ENCODE measurements at regions not wholly inside any gene's neighbourhood (a gene's known extent, or its start where the extent isn't known, plus 50 kb on each side); places are given as distances from the start of the nearest gene placed in this dataset.

GRCh38 chr1:29581256-29581655 lies 344.9 kb downstream of the PTPRU start:
- H3K9me3 Mint-ChIP-seq, result no peaks in the 10 kb centered on the region
- no peak overlapping the region for H3K27ac Mint-ChIP-seq
- peaks cover 7% of the 10 kb centered on the region for H3K27me3 Mint-ChIP-seq
- no peaks in the 10 kb centered on the region for H3K36me3 Mint-ChIP-seq (ENCODE audit: low read depth)
- H3K4me3 Mint-ChIP-seq, result no peak overlapping the region
- no peaks in the 10 kb centered on the region for H3K4me1 Mint-ChIP-seq (ENCODE audit: low read depth)
- intact Hi-C loops (cut with micrococcal nuclease), result no loop called here

- no peaks in the 10 kb centered on the region for H3K9me3 Mint-ChIP-seq
- H3K27ac Mint-ChIP-seq, result no peak overlapping the region
- no peaks in the 10 kb centered on the region for H3K4me1 Mint-ChIP-seq (ENCODE audit: low read depth)
- H3K4me3 Mint-ChIP-seq, result no peak overlapping the region
- no peaks in the 10 kb centered on the region for H3K36me3 Mint-ChIP-seq (ENCODE audit: low read depth)
- H3K27me3 Mint-ChIP-seq, result peaks cover 7% of the 10 kb centered on the region
- intact Hi-C loops (cut with micrococcal nuclease), result no loop called here
These were observed 343.6 kb downstream of the PTPRU start for GRCh38 chr1:29579821-29580425.

GRCh38 chr1:29577512-29577911 lies 341.2 kb downstream of the PTPRU start:
- no peaks in the 10 kb centered on the region for H3K9me3 Mint-ChIP-seq
- H3K4me3 Mint-ChIP-seq, result no peak overlapping the region
- intact Hi-C loops (cut with micrococcal nuclease), result no loop called here
- no peak overlapping the region for H3K27ac Mint-ChIP-seq
- no peaks in the 10 kb centered on the region for H3K36me3 Mint-ChIP-seq (ENCODE audit: low read depth)
- peaks cover 4% of the 10 kb centered on the region for H3K27me3 Mint-ChIP-seq
- H3K4me1 Mint-ChIP-seq (ENCODE audit: low read depth), result no peaks in the 10 kb centered on the region

GRCh38 chr1:29576510-29576909 lies 340.2 kb downstream of the PTPRU start:
- Mint-ChIP-seq H3K9me3 (no peaks in the 10 kb centered on the region), H3K4me3 (no peak overlapping the region), H3K4me1 (ENCODE audit: low read depth) (no peaks in the 10 kb centered on the region), H3K27ac (no peak overlapping the region), H3K27me3 (peaks cover 4% of the 10 kb centered on the region), H3K36me3 (ENCODE audit: low read depth) (no peaks in the 10 kb centered on the region)
- intact Hi-C loops (cut with micrococcal nuclease), result no loop called here

GRCh38 chr1:29575826-29576225 lies 339.5 kb downstream of the PTPRU start:
- Mint-ChIP-seq H3K4me3 (no peak overlapping the region), H3K4me1 (ENCODE audit: low read depth) (no peaks in the 10 kb centered on the region)
- intact Hi-C loops (cut with micrococcal nuclease), result no loop called here

GRCh38 chr1:29575277-29575676 lies 339.0 kb downstream of the PTPRU start:
- intact Hi-C loops (cut with micrococcal nuclease), result no loop called here

More at GRCh38 chr1:29575826-29576225, 339.5 kb downstream of the PTPRU start:
- peaks cover 4% of the 10 kb centered on the region for H3K27me3 Mint-ChIP-seq
- no peaks in the 10 kb centered on the region for H3K36me3 Mint-ChIP-seq (ENCODE audit: low read depth)
- no peak overlapping the region for H3K27ac Mint-ChIP-seq
- no peaks in the 10 kb centered on the region for H3K9me3 Mint-ChIP-seq

GRCh38 chr1:29574871-29575270 lies 338.5 kb downstream of the PTPRU start:
- Mint-ChIP-seq H3K27ac (no peak overlapping the region), H3K36me3 (ENCODE audit: low read depth) (no peaks in the 10 kb centered on the region), H3K4me3 (no peak overlapping the region), H3K27me3 (peaks cover 1% of the 10 kb centered on the region), H3K9me3 (no peaks in the 10 kb centered on the region), H3K4me1 (ENCODE audit: low read depth) (no peaks in the 10 kb centered on the region)
- intact Hi-C loops (cut with micrococcal nuclease), result no loop called here

More at GRCh38 chr1:29575277-29575676, 339.0 kb downstream of the PTPRU start:
- H3K4me3 Mint-ChIP-seq, result no peak overlapping the region
- H3K4me1 Mint-ChIP-seq (ENCODE audit: low read depth), result no peaks in the 10 kb centered on the region
- no peak overlapping the region for H3K27ac Mint-ChIP-seq
- no peaks in the 10 kb centered on the region for H3K36me3 Mint-ChIP-seq (ENCODE audit: low read depth)
- no peaks in the 10 kb centered on the region for H3K9me3 Mint-ChIP-seq
- H3K27me3 Mint-ChIP-seq, result peaks cover 4% of the 10 kb centered on the region

- no peak overlapping the region for H3K27ac Mint-ChIP-seq
- intact Hi-C loops (cut with micrococcal nuclease), result no loop called here
- H3K4me3 Mint-ChIP-seq, result no peak overlapping the region
- peaks cover 27% of the 10 kb centered on the region for H3K9me3 Mint-ChIP-seq
- no peaks in the 10 kb centered on the region for H3K27me3 Mint-ChIP-seq
- no peaks in the 10 kb centered on the region for H3K4me1 Mint-ChIP-seq (ENCODE audit: low read depth)
- no peaks in the 10 kb centered on the region for H3K36me3 Mint-ChIP-seq (ENCODE audit: low read depth)
These were observed 333.8 kb downstream of the PTPRU start for GRCh38 chr1:29569971-29570634.

GRCh38 chr1:29567257-29567656 lies 330.9 kb downstream of the PTPRU start:
- Mint-ChIP-seq H3K36me3 (ENCODE audit: low read depth) (no peaks in the 10 kb centered on the region), H3K4me1 (ENCODE audit: low read depth) (no peaks in the 10 kb centered on the region), H3K27ac (no peak overlapping the region), H3K9me3 (peaks cover 46% of the 10 kb centered on the region), H3K27me3 (no peaks in the 10 kb centered on the region), H3K4me3 (no peak overlapping the region)
- intact Hi-C loops (cut with micrococcal nuclease), result no loop called here

GRCh38 chr1:29565490-29565889 lies 329.2 kb downstream of the PTPRU start:
- Mint-ChIP-seq H3K4me1 (ENCODE audit: low read depth) (no peaks in the 10 kb centered on the region), H3K9me3 (peaks cover 48% of the 10 kb centered on the region), H3K36me3 (ENCODE audit: low read depth) (no peaks in the 10 kb centered on the region), H3K4me3 (no peak overlapping the region), H3K27ac (no peak overlapping the region), H3K27me3 (no peaks in the 10 kb centered on the region)
- intact Hi-C loops (cut with micrococcal nuclease), result no loop called here

- Mint-ChIP-seq H3K9me3 (peaks cover 48% of the 10 kb centered on the region), H3K4me3 (no peak overlapping the region), H3K27me3 (no peaks in the 10 kb centered on the region), H3K27ac (no peak overlapping the region), H3K36me3 (ENCODE audit: low read depth) (no peaks in the 10 kb centered on the region), H3K4me1 (ENCODE audit: low read depth) (no peaks in the 10 kb centered on the region)
- intact Hi-C loops (cut with micrococcal nuclease), result no loop called here
These were observed 327.2 kb downstream of the PTPRU start for GRCh38 chr1:29563571-29563970.

- Mint-ChIP-seq H3K27ac (no peak overlapping the region), H3K4me3 (no peak overlapping the region), H3K4me1 (ENCODE audit: low read depth) (no peaks in the 10 kb centered on the region), H3K36me3 (ENCODE audit: low read depth) (no peaks in the 10 kb centered on the region), H3K27me3 (no peaks in the 10 kb centered on the region), H3K9me3 (peaks cover 48% of the 10 kb centered on the region)
- intact Hi-C loops (cut with micrococcal nuclease), result no loop called here
These were observed 326.8 kb downstream of the PTPRU start for GRCh38 chr1:29563092-29563491.

GRCh38 chr1:29559056-29559455 lies 322.7 kb downstream of the PTPRU start:
- Mint-ChIP-seq H3K4me3 (no peak overlapping the region), H3K27me3 (no peaks in the 10 kb centered on the region), H3K4me1 (ENCODE audit: low read depth) (no peaks in the 10 kb centered on the region), H3K9me3 (peaks cover 20% of the 10 kb centered on the region), H3K36me3 (ENCODE audit: low read depth) (no peaks in the 10 kb centered on the region), H3K27ac (no peak overlapping the region)
- intact Hi-C loops (cut with micrococcal nuclease), result no loop called here

GRCh38 chr1:29557701-29558600 lies 321.6 kb downstream of the PTPRU start:
- H3K36me3 Mint-ChIP-seq (ENCODE audit: low read depth), result no peaks in the 10 kb centered on the region
- intact Hi-C loops (cut with micrococcal nuclease), result no loop called here
- H3K27me3 Mint-ChIP-seq, result no peaks in the 10 kb centered on the region
- H3K4me3 Mint-ChIP-seq, result no peak overlapping the region
- peaks cover 9% of the 10 kb centered on the region for H3K9me3 Mint-ChIP-seq
- H3K4me1 Mint-ChIP-seq (ENCODE audit: low read depth), result no peaks in the 10 kb centered on the region
- H3K27ac Mint-ChIP-seq, result no peak overlapping the region

Data from dendritic cell treated with granulocyte-macrophage colony-stimulating factor and Interleukin-4, amounts not matched to agents 40 ng/mL and 50 ng/mL, for 4 days (primary cell).